Activated T-cell treated with anti-CD3 and anti-CD28 coated beads for 4 hours (primary cell): ENCODE measurements at regions not wholly inside any gene's neighbourhood (a gene's known extent, or its start where the extent isn't known, plus 50 kb on each side); places are given as distances from the start of the nearest gene placed in this dataset.
A peak's percentile ranks its signal among the peaks of the same experiment; 100 is the strongest.
"Not testable (repeated sequence)": the region's sequence is repeated elsewhere in the genome, so short reads cannot be mapped to it uniquely, and the experiment has no call there.

Experiments
- DNase-seq: peaks from one replicate; pipeline ENCODE4 v3.0.0-alpha.2; 2020

DNA sequence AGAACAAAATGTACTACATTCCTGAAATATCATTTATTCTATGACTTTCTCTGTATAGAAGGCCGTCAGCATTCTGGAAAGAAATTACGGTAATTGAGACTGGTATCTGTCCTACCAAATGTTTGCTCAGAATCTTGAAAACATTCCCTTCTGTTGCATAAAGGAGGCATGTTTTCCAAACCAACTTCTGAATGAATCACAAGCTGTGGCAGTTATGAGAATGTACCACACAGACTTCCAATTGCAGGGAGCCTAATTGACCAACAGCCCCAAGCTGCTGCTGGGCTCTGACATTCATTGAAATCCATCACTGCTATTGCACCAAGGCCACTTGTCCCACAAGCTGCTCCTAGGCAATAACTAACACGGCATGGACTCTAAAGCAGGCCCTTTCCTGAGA, 185.3 kb upstream of the CCDC196 start:
- no peak for DNase-seq

DNA sequence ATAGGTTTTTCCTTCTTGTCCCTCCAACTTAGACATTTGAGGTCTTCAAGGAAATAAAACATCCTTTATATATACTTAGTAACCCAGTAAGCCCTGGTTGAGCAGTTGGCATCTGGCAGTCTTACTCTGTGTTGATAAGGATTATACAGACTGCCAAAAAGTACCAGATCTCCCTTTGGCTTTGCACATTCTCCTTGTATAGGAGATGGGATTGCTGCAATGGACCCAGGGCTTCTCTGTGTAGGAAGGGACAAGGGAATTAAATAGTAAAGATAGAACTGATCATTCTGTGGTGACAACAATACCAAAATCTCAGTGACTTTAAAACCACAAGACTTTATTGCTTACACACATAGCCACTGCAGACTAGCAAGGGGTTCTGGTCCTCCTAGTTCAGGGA, 180.1 kb upstream of the CCDC196 start:
- no peak for DNase-seq

DNA sequence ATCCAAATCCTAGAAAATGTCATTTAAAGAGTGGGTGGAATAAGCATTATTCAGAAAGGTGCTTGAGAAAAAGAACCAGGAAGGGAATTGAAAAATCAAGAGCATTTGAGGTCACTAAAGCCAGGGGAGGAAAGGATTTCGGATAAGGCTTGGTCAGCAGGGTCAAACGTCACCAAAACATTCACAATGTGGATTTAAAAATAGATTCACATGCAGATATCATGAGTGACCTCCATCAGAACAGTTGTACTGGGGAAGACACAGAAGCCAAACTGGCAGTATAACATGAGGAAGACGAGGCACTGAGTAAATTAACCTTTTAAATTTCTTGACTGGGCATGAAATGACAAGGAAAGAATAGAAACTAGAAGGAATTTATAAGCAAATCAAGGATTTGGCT, 175.1 kb upstream of the CCDC196 start:
- DNase-seq = no peak

DNA sequence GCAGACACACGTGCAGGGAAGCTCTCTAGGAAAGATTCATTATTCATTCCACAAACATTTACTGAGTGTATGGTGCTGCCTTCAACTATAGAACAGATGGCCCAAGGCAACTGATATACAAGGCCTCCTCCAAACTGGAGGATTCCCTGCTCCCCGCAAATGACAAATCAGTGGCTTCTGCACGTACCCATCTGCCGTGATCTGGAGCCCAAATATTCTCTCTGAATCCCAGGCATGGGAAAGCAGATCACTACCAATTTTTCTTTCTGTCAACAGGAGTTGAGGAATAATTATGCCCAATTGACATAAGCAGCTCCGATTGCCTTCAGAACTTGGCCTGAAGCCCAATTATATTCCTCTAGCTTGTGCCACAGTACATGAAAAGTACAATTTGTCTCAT, 174.2 kb upstream of the CCDC196 start:
- no peak for DNase-seq

DNA sequence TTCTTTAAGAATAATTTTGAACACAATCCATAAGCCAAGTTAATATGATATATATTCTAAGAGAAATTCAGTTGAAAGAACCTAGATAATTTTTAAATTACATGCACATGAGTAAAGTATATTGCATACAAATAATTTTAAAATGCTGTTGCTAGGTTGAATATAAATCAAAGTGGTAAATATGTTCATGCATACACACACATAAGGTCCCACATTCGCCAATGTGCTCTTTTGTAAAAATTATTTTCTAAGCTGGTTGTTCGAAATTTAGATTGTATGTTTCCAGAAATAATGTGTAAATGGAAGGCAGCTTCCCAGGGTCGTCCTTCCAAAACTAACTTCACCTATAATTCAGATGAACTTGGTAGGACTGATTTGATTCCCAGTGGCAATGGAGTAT, 173.7 kb upstream of the CCDC196 start:
- DNase-seq = no peak

DNA sequence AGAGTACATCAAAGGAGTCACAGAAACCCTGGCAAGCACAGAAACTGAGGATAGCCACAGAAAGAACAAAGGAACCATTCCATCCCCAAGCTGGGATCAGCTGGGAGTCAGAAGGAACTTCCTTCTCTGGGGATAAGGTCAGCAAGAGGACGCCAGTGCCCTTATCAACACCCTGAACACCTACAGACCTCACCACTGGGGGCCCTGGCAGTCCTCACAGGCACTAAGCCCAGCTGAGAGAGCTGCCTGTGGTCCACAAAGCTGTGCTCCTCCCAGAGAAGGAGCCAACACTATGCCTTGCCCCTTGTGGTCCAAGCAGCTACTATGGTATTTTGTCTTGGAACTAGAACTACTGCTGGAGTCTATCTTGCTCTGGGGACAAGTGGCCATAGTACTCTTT, 171.1 kb upstream of the CCDC196 start:
- DNase-seq = no peak

DNA sequence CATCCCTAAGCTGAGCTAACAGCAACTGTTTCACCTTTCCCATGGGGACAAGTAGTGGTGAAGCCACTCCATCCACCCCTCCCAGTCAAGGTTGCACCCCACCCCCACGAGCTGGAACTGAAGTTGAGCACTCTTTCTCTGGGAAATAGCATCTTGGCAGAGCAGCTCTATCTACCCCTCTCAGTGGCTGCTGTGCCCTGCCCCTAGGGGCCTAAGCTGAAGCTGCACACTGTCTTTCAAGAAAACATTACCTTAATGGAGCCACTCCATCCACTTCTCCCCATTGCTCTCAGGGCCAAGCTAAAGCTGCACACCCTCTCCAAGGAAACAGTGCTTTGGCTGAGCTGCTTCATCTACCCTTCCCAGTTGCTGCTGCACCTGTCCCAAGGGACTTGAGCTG, 170.6 kb upstream of the CCDC196 start:
- DNase-seq = no peak

DNA sequence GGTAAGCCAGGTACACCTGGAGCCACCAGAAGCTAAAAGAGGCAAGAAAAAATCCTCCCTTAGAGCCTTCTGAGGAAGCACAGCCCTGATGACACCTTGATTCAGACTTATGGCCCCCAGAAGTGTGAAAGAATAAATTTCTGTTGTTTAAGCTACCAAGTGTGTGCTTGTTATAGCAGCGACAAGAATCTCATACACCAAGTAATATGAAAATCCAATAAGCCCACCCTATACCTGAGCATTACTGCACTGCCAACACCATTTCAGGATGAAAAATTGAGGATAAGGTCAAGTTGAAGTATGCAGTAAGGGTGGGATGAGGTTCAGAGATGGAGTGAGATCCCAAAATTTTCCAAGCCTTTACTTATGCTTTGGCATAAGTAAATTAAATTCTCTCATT, 163.6 kb upstream of the CCDC196 start:
- DNase-seq = no peak

DNA sequence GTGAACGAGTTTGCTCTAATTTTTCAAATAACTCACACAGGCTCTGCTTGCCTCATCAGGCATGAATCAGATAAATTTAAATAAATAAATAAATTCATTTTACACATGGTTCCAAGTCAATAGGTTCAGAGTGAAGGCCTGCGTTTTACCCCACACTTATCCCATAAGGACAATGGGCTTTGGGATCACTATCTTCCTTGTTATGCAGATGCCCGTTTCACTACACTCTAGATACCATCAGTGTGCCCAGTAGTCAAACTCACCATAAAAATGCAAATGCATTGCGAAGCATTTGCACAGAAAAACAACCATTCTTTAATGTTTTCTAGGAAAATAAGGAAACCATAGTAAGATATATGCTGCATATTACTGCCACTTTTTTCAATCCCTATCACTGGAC, 155.9 kb upstream of the CCDC196 start:
- no peak for DNase-seq

DNA sequence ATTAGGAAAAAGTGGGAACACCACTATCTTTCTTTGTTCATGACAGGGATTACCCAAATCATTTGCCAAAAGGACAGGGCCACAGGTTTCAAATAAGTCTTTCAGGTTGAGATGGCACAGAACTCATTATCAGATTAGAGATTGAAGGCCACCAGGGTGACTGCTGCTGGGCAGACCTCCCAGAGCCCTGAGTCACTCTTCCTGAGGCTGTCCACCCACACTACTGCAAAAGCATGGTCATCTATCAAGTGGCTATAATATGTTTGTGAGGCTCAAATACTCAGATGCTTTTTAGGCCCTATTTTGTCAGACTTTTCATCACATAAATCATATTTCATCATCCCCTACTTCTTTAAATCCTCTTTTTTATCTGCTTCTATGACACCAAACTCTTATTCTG, 155.3 kb upstream of the CCDC196 start:
- DNase-seq = no peak

DNA sequence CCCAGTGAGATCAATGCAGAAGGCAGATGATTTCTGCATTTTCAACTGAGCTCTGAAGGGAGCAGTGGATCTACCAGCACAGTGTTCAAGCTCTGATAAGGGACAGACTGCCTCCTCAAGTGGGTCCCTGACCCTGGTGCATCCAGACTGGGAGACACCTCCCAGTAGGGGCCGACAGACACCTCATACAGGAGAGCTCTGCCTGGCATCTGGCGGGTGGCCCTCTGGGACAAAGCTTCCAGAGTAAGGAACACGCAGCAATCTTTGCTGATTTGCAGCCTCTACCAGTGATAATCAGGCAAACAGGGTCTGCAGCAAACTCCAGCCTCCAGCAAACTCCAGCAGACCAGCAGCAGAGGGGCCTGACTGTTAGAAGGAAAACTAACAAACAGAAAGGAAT, 152.9 kb upstream of the CCDC196 start:
- not testable (repeated sequence) for DNase-seq

DNA sequence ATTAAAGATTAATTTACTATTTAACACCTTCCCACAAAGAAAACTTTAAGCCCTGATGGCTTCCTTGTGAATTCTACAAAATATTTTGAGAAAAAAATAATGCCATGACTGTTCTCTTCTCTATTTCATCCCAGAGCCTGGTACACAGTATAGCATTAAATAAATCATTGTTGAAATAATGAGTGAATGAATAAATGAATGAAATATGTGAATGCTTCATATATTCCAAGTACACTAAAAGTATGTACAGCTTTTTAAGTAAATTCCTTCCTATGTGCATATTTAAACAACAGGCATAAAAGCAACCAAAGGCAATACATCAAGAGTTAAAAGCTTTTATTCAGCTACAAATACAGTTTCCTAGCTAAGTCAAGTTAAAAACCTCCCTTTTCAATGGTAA, 144.9 kb upstream of the CCDC196 start:
- no peak for DNase-seq

DNA sequence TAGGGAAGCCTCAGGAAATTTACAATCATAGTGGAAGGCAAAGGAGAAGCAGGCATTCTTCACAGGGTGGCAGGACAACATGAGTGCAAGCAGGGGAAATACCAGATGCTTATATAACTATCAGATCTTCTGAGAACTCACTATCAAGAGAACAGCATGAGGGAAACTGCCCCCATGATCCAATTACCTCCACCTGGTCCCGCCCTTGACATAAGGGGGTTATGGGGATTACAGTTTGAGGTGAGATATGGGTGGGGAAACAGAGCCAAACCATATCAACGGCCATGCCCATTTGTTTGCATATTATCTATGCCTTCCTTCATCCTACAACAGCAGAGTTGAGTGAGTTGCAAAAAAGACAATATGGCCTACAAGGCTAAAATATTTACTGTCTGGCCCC, 140.2 kb upstream of the CCDC196 start:
- DNase-seq = no peak

DNA sequence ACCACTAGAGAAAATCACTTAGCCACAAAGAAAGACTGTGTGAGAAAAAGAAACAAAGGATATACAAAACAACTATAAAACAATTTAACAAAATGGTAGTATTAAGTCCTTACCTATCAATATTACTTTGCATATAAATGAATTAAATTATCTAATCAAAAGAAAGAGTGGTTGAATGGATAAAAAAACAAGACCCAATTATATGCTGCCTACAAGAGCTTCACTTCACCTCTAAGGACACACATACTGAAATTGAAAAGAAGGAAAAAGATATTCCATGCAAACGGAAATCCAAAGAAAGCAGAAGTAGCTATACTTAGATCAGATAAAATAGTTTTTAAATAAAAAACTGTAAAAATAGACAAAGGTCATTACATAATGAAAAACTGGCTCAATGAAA, 134.9 kb upstream of the CCDC196 start:
- no peak for DNase-seq

DNA sequence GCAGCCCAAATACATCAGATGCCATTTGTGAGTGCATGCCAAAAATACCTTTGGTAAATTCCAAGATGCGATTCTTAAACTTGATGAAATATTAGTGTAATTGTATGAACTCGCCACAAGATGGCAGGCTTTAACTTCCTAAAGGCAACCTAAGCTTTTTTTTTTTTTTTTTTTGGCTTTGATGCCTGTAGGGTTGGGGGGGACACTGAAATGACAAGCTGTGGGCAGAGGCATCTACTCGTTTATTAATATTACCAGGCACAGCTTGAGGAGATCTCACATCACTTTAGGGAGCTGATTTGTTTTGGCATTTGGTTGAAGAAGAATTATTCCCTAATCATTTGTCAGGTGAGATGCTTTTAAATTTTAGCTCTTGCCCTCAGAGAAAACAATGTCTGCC, 126.7 kb upstream of the CCDC196 start:
- peak; percentile 12 for DNase-seq

DNA sequence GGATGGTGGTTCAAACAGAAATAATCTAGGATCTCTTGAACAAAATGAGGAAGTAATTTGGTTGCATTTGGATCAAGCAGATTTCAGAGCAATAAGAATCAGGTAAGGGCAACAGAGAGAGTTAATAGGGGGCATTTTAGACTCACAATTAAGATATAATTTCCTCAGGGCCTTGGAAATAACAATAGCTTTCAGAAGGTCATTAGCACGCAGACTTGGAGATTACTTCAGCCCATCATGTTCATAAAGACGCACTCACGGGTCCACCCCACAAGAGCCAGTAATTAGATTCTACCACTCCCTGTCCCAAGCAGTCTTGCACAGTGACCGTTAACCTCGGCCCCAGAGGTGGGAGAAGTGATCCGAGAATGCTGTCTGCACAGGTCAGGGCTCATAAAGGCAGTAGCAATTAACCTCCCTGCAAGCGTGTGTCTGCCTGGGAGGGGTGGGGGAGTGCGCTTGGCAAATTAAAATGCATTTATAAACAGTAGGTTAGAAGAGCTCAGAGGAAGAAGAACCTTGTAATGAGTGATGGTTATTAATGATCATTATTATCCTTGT, 125.7 kb upstream of the CCDC196 start:
- DNase-seq = no peak

DNA sequence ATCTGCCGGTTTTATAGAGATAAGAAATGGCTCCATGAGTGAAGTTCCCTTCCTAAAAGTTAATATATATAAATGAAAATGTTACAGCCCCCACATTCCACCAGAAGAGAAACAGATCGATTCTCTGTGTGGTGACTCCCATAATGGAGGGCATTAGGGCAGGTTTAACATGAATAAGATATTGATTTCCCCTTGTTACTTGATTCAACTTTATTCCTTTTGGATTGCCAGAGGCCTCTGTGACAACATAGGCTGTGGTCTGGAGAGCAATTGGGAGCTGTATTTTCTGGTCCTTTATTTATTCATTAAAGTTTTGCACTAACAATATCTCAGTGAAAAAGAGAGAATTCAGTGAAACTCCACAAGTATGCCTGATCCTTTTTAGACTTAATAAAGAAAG, 125.2 kb upstream of the CCDC196 start:
- no peak for DNase-seq

DNA sequence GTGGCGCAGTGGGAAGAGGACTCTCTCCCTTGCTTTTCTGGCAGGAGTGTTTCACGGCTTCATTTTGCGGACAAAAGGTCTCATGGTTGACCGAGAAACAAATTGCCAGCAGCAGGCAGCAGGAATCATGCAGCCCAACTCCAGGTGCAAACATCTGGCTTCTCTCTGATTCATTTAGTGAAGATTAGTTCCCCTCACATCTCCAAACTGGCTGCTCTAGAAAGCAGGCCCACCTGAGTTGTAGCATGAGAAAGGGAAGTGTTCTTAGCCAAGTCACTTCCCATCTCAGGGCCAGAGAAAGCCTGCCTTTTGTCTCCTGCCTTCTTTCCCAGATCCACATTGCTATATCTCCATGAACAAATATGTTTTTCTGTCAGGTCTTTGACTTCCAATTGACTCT, 120.8 kb upstream of the CCDC196 start:
- no peak for DNase-seq

DNA sequence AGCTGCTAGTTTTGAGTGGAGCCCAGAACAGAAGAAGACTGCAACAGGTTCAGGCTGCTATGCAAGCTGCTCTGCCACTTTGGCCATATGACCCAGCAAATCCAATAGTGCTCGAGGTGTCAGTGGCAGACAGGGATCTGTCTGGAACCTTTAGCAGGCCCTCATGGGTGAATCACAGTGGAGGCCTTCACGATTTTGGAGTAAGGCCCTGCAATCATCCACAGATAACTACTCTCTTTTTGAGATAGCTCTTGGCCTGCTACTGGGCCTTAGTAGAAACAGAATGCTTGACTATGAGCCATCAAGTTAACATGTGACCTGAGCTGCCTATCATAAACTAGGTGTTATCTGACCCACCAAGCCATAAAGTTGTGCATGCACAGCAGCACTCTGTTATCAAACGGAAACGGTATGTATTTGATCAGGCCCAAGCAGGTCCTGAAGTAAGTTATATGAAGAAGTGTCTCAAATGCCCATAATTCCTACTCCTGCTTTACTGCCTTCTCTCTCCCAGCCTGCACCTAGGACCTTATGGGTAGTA, 116.9 kb upstream of the CCDC196 start:
- no peak for DNase-seq

DNA sequence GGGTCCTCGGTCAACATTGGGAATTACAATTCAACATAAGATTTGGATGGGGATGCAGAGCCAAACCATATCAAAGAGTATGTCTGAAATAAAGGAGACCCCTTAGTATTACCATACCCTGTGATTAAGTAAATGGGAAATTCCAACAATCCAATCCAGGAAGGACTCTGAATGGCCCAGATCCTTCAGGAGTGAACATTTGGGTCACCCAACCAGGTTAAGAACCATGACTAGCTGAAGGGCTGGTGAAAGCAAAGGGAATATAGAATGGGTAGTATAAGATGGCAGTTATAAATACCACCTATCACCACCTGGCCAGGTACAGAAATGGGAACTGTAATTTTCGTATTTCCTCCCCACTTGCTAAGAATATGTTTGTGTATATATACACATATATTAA, 114.4 kb upstream of the CCDC196 start:
- no peak for DNase-seq

DNA sequence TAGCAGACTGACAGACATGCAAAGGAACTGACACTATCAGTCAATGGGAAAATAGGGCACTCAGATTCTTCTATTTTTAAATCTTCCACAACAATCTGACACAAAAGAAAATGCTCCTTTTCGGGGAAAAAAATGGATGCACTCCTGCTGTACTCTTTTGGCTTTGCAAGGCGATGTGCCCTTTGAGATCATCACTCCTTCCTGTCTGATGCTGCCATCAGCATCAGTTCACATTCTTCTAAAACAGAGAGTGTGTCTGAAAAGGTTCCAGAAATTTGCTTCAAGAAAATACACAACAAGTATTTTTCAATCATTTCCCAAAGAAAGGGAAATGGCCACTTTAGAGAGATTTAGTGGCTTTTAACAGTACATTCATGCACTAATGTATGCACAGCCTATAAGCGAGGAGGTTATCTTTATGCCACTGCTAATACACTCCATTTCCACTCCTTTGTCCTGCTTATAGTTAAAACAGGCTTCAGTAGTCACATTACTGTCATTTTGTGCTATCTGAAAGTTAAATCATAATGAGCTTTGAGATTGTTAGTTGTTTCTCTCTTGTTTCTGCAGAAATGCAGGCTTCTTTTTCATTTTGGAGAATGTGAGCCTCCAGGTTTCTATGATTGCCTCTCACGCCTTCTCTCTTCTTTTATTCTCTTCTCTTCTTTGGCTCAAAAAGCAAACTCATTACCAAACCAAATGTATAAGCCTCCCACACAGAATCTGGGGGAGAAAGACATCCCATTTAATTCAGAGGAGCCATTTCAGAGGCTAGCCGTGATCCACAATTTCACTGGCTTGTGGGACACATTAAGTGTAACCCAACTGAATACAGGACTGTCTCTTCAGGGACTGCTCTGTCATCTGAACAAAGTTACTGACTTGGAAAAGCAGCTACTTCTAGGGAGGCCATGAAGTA, 110.9 kb upstream of the CCDC196 start:
- no peak for DNase-seq

DNA sequence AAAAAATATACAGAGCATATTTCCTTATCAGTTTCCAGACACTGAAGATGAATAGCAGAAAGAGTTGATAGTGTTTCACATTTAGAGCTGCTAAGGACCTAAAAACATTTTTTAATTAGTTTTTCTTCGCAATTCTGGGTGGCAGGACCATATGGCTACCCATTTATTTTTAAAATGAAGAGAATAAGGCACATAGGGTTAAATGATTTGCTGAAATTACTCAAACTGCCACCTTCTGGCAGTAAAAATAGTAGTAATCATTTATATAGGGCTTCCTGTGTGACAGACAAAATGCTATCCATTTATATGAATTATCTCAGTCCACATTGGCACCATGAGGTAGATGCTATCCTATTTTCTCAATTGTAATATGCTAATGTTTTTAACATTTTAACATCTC, 108.6 kb upstream of the CCDC196 start:
- no peak for DNase-seq

DNA sequence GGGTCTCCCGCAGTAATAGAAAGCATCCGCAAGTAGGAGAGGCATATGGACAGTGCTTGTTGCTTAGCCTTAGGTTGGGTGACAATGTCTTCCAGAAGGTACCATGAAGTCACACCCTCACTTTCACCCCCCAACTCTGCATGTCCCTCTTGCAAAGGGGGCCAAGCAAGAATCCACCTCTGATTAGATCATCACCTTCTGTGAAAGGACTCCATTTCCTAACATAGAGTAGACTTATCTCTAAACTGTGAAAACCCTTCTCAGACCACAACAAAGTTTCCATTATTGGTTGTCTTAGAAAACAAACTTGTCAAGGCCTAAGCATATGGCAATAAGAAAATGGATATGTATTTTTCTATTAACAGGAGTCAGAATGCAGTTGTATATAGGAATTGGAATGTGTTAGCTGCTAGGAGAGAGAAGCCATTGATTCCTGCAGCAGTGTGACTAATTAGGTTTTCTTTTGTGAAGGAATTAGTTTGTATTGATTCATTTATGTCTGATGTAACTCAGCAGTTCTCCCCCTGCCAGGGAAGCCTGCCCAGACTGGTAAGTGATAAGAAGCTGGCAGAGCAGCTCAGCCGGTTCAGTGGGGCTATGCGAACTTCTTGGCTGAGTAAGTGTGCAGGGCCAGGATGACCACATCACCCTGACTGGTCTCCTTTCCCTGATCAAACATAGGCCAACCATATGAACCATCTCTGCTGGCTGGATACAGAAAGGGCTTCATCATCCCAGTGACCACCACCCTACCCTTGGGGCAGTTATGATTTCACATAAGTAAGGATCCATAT, 107.3 kb upstream of the CCDC196 start:
- no peak for DNase-seq

DNA sequence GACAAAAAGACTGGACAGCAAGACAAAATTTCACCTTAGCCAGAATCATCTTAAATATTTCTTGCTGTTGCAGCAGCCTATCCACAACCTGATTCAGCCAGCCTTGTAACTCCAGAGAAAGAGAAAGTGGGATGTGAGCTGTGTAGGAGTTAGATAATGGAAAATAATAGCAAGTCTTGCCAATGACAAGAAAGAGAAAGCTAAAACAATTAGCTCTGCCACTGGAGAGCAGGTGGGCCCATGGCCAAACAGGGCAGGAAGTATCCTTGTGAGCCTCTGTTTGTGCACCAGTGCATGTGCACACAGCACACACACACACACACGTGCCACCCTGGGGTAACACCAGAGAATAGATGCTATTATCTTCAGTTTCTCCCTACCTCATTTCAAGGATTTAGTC, 106.0 kb upstream of the CCDC196 start:
- DNase-seq = no peak
